Activated CD4-positive, alpha-beta T cell treated with anti-CD3 and anti-CD28 coated beads for 24 hours (primary cell): ENCODE measurements at regions not wholly inside any gene's neighbourhood (a gene's known extent, or its start where the extent isn't known, plus 50 kb on each side); places are given as distances from the start of the nearest gene placed in this dataset.

ENCODE experiments used
- DNase-seq, 2 donors: peaks; one replicate each; pipeline ENCODE4 v3.0.0-alpha.2; 2020; ENCODE audit warnings: low read depth in 2 of 2

- DNase-seq: no peak
Measured at GRCh38 chr10:47230957-47231356, 69.0 kb upstream of the GDF10 start.

- no peak for DNase-seq
Measured at GRCh38 chr10:47231414-47231813, 68.6 kb upstream of the GDF10 start.

GRCh38 chr10:47233631-47234030 lies 66.4 kb upstream of the GDF10 start:
- DNase-seq: no peak

GRCh38 chr10:47235484-47235883 lies 64.5 kb upstream of the GDF10 start:
- no peak for DNase-seq

- DNase-seq: no peak
Measured at GRCh38 chr10:47237316-47238260, 62.4 kb upstream of the GDF10 start.

- DNase-seq: no peak
Measured at GRCh38 chr10:47238331-47239095, 61.5 kb upstream of the GDF10 start.

GRCh38 chr10:47239211-47239610 lies 60.8 kb upstream of the GDF10 start:
- DNase-seq: no peak

- DNase-seq: no peak
Measured at GRCh38 chr10:47240173-47240572, 59.8 kb upstream of the GDF10 start.

- DNase-seq: no peak
Measured at GRCh38 chr10:47241256-47241655, 58.7 kb upstream of the GDF10 start.

GRCh38 chr10:47241946-47242867 lies 57.8 kb upstream of the GDF10 start:
- no peak for DNase-seq

- DNase-seq: no peak
Measured at GRCh38 chr10:47243356-47243755, 56.6 kb upstream of the GDF10 start.

- DNase-seq: no peak
Measured at GRCh38 chr10:47243791-47244190, 56.2 kb upstream of the GDF10 start.

GRCh38 chr10:47244560-47245500 lies 55.2 kb upstream of the GDF10 start:
- DNase-seq: no peak

GRCh38 chr10:47245731-47246350 lies 54.2 kb upstream of the GDF10 start:
- DNase-seq: no peak

- no peak for DNase-seq
Measured at GRCh38 chr10:47246406-47247147, 53.4 kb upstream of the GDF10 start.

- no peak for DNase-seq
Measured at GRCh38 chr10:47247148-47248059, 52.6 kb upstream of the GDF10 start.

GRCh38 chr10:47248386-47249090 lies 51.5 kb upstream of the GDF10 start:
- DNase-seq: no peak

- no peak for DNase-seq
Measured at GRCh38 chr10:47249881-47250280, 50.1 kb upstream of the GDF10 start.
